ENCODE measurements at regions not wholly inside any gene's neighbourhood (a gene's known extent, or its start where the extent isn't known, plus 50 kb on each side); places are given as distances from the start of the nearest gene placed in this dataset.

- Histone ChIP-seq H3K79me2 (ENCODE audit: low read length) (no peaks in the 10 kb centered on the region), H3K9ac (ENCODE audit: low read length) (no peak overlapping the region), H4K20me1 (ENCODE audit: low read length) (no peaks in the 10 kb centered on the region), H3K4me2 (ENCODE audit: low read length) (no peak overlapping the region), H3K36me3 (ENCODE audit: low read depth, low read length) (no peaks in the 10 kb centered on the region), H3F3A (ENCODE audit: low read length, unreplicated experiment) (no peaks in the 10 kb centered on the region), H3K27ac (ENCODE audit: low read length) (no peak overlapping the region), H3K27me3 (ENCODE audit: low read length) (no peaks in the 10 kb centered on the region), H2AFZ (ENCODE audit: low read length) (no peak overlapping the region), H3K9me3 (ENCODE audit: low read length) (no peaks in the 10 kb centered on the region), H3K4me1 (ENCODE audit: insufficient read depth, low read length) (no peaks in the 10 kb centered on the region), H3K9me2 (replicated peaks; ENCODE audit: low read length) (no peaks in the 10 kb centered on the region), H3K4me3 (ENCODE audit: low read length) (no peak overlapping the region)
- DNase-seq, result peak; percentile 31
- no peak for TF ChIP-seq EZH2 (IDR thresholded peaks at IDR 0.05; ENCODE audit: low read length, unreplicated experiment)
- no peak for TF ChIP-seq EZH2phosphoT487 (IDR thresholded peaks at IDR 0.05; ENCODE audit: borderline replicate concordance, low read length)
- TF ChIP-seq CTCF (conservative IDR thresholded peaks at IDR 0.05; ENCODE audit: low read depth, low read length), result no peak
- ChIA-PET POLR2A (ENCODE audit: unreplicated experiment) (no interaction called here), CTCF (no interaction called here)
- no peak for ATAC-seq
- no TSS peak for BruUV-seq (replicated peaks)
- intact Hi-C loops (cut with micrococcal nuclease), result no loop called here
Observed at GRCh38 chr4:25981749-25982148, 67.7 kb downstream of the SMIM20 start.

GRCh38 chr4:25982962-25983361 lies 68.9 kb downstream of the SMIM20 start:
- POLR2A ChIA-PET (ENCODE audit: unreplicated experiment), result no interaction called here
- CTCF ChIA-PET, result no interaction called here
- Histone ChIP-seq H3K27me3 (ENCODE audit: low read length) (no peaks in the 10 kb centered on the region), H4K20me1 (ENCODE audit: low read length) (no peaks in the 10 kb centered on the region), H3K4me3 (ENCODE audit: low read length) (no peak overlapping the region), H3K36me3 (ENCODE audit: low read depth, low read length) (no peaks in the 10 kb centered on the region), H2AFZ (ENCODE audit: low read length) (no peak overlapping the region), H3K4me2 (ENCODE audit: low read length) (no peak overlapping the region), H3F3A (ENCODE audit: low read length, unreplicated experiment) (no peaks in the 10 kb centered on the region), H3K9me3 (ENCODE audit: low read length) (no peaks in the 10 kb centered on the region), H3K79me2 (ENCODE audit: low read length) (no peaks in the 10 kb centered on the region), H3K27ac (ENCODE audit: low read length) (no peak overlapping the region), H3K4me1 (ENCODE audit: insufficient read depth, low read length) (no peaks in the 10 kb centered on the region), H3K9ac (ENCODE audit: low read length) (no peak overlapping the region), H3K9me2 (replicated peaks; ENCODE audit: low read length) (no peaks in the 10 kb centered on the region)
- DNase-seq (no peak), ATAC-seq (no peak)
- intact Hi-C loops (cut with micrococcal nuclease), result no loop called here
- no peak for TF ChIP-seq CTCF (conservative IDR thresholded peaks at IDR 0.05; ENCODE audit: low read depth, low read length)
- no peak for TF ChIP-seq EZH2 (IDR thresholded peaks at IDR 0.05; ENCODE audit: low read length, unreplicated experiment)
- BruUV-seq (replicated peaks), result no TSS peak

- H3K27me3 ChIP-seq (ENCODE audit: low read length), result no peaks in the 10 kb centered on the region
- H3K79me2 ChIP-seq (ENCODE audit: low read length), result no peaks in the 10 kb centered on the region
- no peaks in the 10 kb centered on the region for H3F3A ChIP-seq (ENCODE audit: low read length, unreplicated experiment)
- intact Hi-C loops (cut with micrococcal nuclease), result no loop called here
- BruUV-seq (replicated peaks), result no TSS peak
- ChIA-PET POLR2A (ENCODE audit: unreplicated experiment) (no interaction called here), CTCF (no interaction called here)
- no peaks in the 10 kb centered on the region for H3K9me3 ChIP-seq (ENCODE audit: low read length)
- no peak overlapping the region for H3K4me2 ChIP-seq (ENCODE audit: low read length)
- no peak overlapping the region for H3K4me3 ChIP-seq (ENCODE audit: low read length)
- H3K4me1 ChIP-seq (ENCODE audit: insufficient read depth, low read length), result no peaks in the 10 kb centered on the region; the same call in 1 of the 2 replicates
- ATAC-seq, result no peak
- no peak overlapping the region for H2AFZ ChIP-seq (ENCODE audit: low read length)
- no peak overlapping the region for H3K27ac ChIP-seq (ENCODE audit: low read length)
- no peaks in the 10 kb centered on the region for H3K36me3 ChIP-seq (ENCODE audit: low read depth, low read length)
- no peak for DNase-seq
- no peak overlapping the region for H3K9ac ChIP-seq (ENCODE audit: low read length)
- no peaks in the 10 kb centered on the region for H4K20me1 ChIP-seq (ENCODE audit: low read length)
- H3K9me2 ChIP-seq (replicated peaks; ENCODE audit: low read length), result no peaks in the 10 kb centered on the region
- TF ChIP-seq CTCF (conservative IDR thresholded peaks at IDR 0.05; ENCODE audit: low read depth, low read length), result no peak
- TF ChIP-seq EZH2phosphoT487 (IDR thresholded peaks at IDR 0.05; ENCODE audit: borderline replicate concordance, low read length), result no peak
- TF ChIP-seq EZH2 (IDR thresholded peaks at IDR 0.05; ENCODE audit: low read length, unreplicated experiment), result no peak
Observed at GRCh38 chr4:25984266-25984665, 70.2 kb downstream of the SMIM20 start.

All from PC-3 (cell line).